PC-9 (cell line): ENCODE measurements at regions not wholly inside any gene's neighbourhood (a gene's known extent, or its start where the extent isn't known, plus 50 kb on each side); places are given as distances from the start of the nearest gene placed in this dataset.

Experiments
- CTCF ChIP-seq: fragments of 200-600 bp; sonication (generic); conservative IDR thresholded peaks from 2 replicates; pipeline ENCODE4 v1.6.1; 2017; ENCODE audit warnings: mixed run types, antibody characterized with exemption, mild to moderate bottlenecking, moderate library complexity
- EZH2 ChIP-seq: fragments of 200-600 bp; sonication (generic); IDR thresholded peaks from 2 replicates; pipeline ENCODE4 v1.8.0; 2017; ENCODE audit warnings: antibody characterized with exemption, low read depth

- TF ChIP-seq CTCF: no peak
- no peak for TF ChIP-seq EZH2
Measured at GRCh38 chrX:41026702-41027078, 58.6 kb upstream of the USP9X start.
